IPS-18a (cell line): ENCODE measurements at regions not wholly inside any gene's neighbourhood (a gene's known extent, or its start where the extent isn't known, plus 50 kb on each side); places are given as distances from the start of the nearest gene placed in this dataset.
"Not testable (repeated sequence)": the region's sequence is repeated elsewhere in the genome, so short reads cannot be mapped to it uniquely, and the experiment has no call there.

ENCODE experiments used
- H3K27ac ChIP-seq: one replicate; pipeline ENCODE4 v1.5.1; 2013; ENCODE audit warnings: low read length
- H3K27me3 ChIP-seq: one replicate; pipeline ENCODE4 v1.6.1; 2013; ENCODE audit warnings: mild to moderate bottlenecking, low read length; ENCODE audit not compliant: control insufficient read depth, insufficient read depth
- H3K36me3 ChIP-seq: one replicate; pipeline ENCODE4 v1.6.1; 2013; ENCODE audit warnings: low read depth, low read length; ENCODE audit not compliant: control insufficient read depth
- H3K4me1 ChIP-seq: one replicate; pipeline ENCODE4 v1.6.1; 2013; ENCODE audit warnings: low read depth, low read length; ENCODE audit not compliant: control insufficient read depth
- H3K4me3 ChIP-seq: one replicate; pipeline ENCODE4 v1.5.1; 2013; ENCODE audit warnings: low read length
- H3K9ac ChIP-seq: one replicate; pipeline ENCODE4 v1.6.1; 2013; ENCODE audit warnings: mild to moderate bottlenecking, low read length, moderate library complexity
- H3K9me3 ChIP-seq: one replicate; pipeline ENCODE4 v1.6.1; 2013; ENCODE audit warnings: low read depth, low read length; ENCODE audit not compliant: control insufficient read depth

GRCh38 chr4:52431410-52431809, 227.7 kb downstream of the USP46 start:
- Histone ChIP-seq H3K27ac (no peak overlapping the region), H3K36me3 (no peaks in the 10 kb centered on the region), H3K4me1 (no peaks in the 10 kb centered on the region), H3K9ac (no peak overlapping the region), H3K4me3 (no peak overlapping the region), H3K9me3 (no peaks in the 10 kb centered on the region), H3K27me3 (no peaks in the 10 kb centered on the region)

- H3K4me1 ChIP-seq, result no peaks in the 10 kb centered on the region
- no peaks in the 10 kb centered on the region for H3K27me3 ChIP-seq
- no peaks in the 10 kb centered on the region for H3K36me3 ChIP-seq
- no peak overlapping the region for H3K27ac ChIP-seq
- no peak overlapping the region for H3K4me3 ChIP-seq
- H3K9ac ChIP-seq, result no peak overlapping the region
- no peaks in the 10 kb centered on the region for H3K9me3 ChIP-seq
These were observed 227.2 kb downstream of the USP46 start for GRCh38 chr4:52431869-52432268.

- not testable (repeated sequence) for H3K27ac ChIP-seq, H3K4me3 ChIP-seq, H3K9ac ChIP-seq, H3K36me3 ChIP-seq, H3K9me3 ChIP-seq, H3K4me1 ChIP-seq, H3K27me3 ChIP-seq
These were observed 216.6 kb downstream of the USP46 start for GRCh38 chr4:52442524-52442923.

GRCh38 chr4:52472444-52472843, 186.7 kb downstream of the USP46 start:
- no peaks in the 10 kb centered on the region for H3K36me3 ChIP-seq
- H3K4me3 ChIP-seq, result no peak overlapping the region
- no peak overlapping the region for H3K27ac ChIP-seq
- H3K27me3 ChIP-seq, result no peaks in the 10 kb centered on the region
- no peaks in the 10 kb centered on the region for H3K9me3 ChIP-seq
- H3K9ac ChIP-seq, result no peak overlapping the region
- no peaks in the 10 kb centered on the region for H3K4me1 ChIP-seq

DNA sequence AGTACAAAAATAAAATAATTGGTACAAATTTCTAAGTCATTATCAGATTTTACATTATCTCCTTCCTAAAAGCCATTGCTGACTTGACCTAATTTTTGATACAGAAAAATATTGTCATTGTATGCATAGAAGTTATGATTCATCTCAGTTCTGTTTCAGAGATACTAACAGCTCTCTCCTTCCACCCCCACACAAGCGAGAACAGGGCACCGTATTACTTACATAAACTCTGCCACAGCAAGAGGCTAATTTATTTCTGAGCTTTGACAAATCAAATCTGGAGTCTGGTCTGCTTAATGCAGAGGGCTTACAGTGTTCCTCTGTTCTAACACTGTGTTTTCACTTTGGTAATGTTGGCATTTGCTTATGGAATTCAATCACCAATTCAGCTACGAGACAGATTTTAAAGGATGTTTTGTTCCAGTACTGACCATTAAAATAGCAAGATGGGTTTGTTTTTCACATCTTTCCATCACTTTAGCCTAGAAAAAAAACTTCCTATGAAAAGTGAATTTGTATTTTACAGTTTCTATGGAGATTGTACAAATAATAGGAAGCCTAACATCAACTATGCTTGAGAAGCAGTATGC, 181.8 kb downstream of the USP46 start:
- H3K36me3 ChIP-seq, result no peaks in the 10 kb centered on the region
- no peak overlapping the region for H3K9ac ChIP-seq
- H3K9me3 ChIP-seq, result no peaks in the 10 kb centered on the region
- no peak overlapping the region for H3K27ac ChIP-seq
- H3K4me3 ChIP-seq, result no peak overlapping the region
- no peaks in the 10 kb centered on the region for H3K27me3 ChIP-seq
- H3K4me1 ChIP-seq, result no peaks in the 10 kb centered on the region

- Histone ChIP-seq H3K4me1 (no peaks in the 10 kb centered on the region), H3K27me3 (no peaks in the 10 kb centered on the region), H3K27ac (no peak overlapping the region), H3K9me3 (no peaks in the 10 kb centered on the region), H3K4me3 (no peak overlapping the region), H3K9ac (no peak overlapping the region), H3K36me3 (no peaks in the 10 kb centered on the region)
These were observed 175.8 kb downstream of the USP46 start for GRCh38 chr4:52483186-52483890.

DNA sequence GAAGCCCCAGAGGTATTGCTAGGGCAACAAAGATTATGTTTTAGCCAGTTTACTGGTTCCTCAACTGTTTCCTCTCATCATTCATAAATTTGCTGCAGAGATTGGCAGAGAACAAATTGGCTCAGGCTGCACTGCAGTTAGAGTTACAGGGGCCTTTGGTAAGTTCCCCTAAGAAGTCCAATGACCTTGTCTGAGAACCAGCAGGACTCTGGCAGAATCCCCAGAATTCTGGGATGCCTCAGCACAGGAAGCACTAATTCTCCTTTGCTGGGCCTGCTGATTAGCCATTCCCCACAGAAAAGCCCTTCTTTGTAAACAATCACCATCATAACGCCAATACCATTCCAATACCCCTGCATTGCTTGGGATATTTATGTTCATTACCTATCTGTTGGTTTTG, 151.3 kb downstream of the USP46 start:
- no peak overlapping the region for H3K27ac ChIP-seq
- H3K9ac ChIP-seq, result no peak overlapping the region
- no peaks in the 10 kb centered on the region for H3K27me3 ChIP-seq
- no peak overlapping the region for H3K4me3 ChIP-seq
- no peaks in the 10 kb centered on the region for H3K4me1 ChIP-seq
- H3K9me3 ChIP-seq, result no peaks in the 10 kb centered on the region
- no peaks in the 10 kb centered on the region for H3K36me3 ChIP-seq

GRCh38 chr4:52510939-52511565, 148.0 kb downstream of the USP46 start:
- H3K27me3 ChIP-seq, result no peaks in the 10 kb centered on the region
- H3K27ac ChIP-seq, result no peak overlapping the region
- H3K9ac ChIP-seq, result no peak overlapping the region
- H3K4me1 ChIP-seq, result no peaks in the 10 kb centered on the region
- H3K9me3 ChIP-seq, result no peaks in the 10 kb centered on the region
- H3K4me3 ChIP-seq, result no peak overlapping the region
- no peaks in the 10 kb centered on the region for H3K36me3 ChIP-seq

DNA sequence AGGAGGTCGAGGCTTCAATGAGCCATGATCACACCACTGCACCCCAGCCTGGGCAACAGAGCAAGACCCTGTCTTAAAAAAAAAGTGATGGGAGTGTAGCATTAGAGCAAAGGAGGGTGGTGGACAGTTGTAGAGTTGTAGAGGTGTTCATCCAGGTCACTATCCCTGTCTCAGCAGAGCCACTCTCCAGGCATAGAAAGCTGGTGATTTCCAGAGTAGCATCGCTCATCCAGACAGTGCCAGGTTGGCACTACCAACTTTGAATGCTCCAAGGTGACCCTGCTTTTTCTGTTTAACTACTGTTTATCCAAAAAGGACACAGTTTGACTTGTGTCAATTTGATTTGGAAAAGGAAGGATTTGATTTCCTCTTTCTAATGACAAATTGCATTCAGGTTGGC, 147.3 kb downstream of the USP46 start:
- H3K4me1 ChIP-seq, result no peaks in the 10 kb centered on the region
- H3K9ac ChIP-seq, result no peak overlapping the region
- H3K27me3 ChIP-seq, result no peaks in the 10 kb centered on the region

GRCh38 chr4:52512291-52512690, 146.8 kb downstream of the USP46 start:
- Histone ChIP-seq H3K36me3 (no peaks in the 10 kb centered on the region), H3K4me1 (no peaks in the 10 kb centered on the region), H3K9me3 (no peaks in the 10 kb centered on the region), H3K27me3 (no peaks in the 10 kb centered on the region), H3K9ac (no peak overlapping the region), H3K4me3 (no peak overlapping the region), H3K27ac (no peak overlapping the region)

More for the DNA sequence above, 147.3 kb downstream of the USP46 start:
- Histone ChIP-seq H3K4me3 (no peak overlapping the region), H3K9me3 (no peaks in the 10 kb centered on the region), H3K27ac (no peak overlapping the region), H3K36me3 (no peaks in the 10 kb centered on the region)

- not testable (repeated sequence) for H3K4me3 ChIP-seq, H3K9ac ChIP-seq, H3K27ac ChIP-seq
These were observed 137.0 kb downstream of the USP46 start for GRCh38 chr4:52522093-52522492.

GRCh38 chr4:52529983-52530382, 129.1 kb downstream of the USP46 start:
- no peaks in the 10 kb centered on the region for H3K36me3 ChIP-seq
- no peak overlapping the region for H3K4me3 ChIP-seq
- no peak overlapping the region for H3K9ac ChIP-seq
- no peaks in the 10 kb centered on the region for H3K27me3 ChIP-seq
- H3K4me1 ChIP-seq, result no peaks in the 10 kb centered on the region
- H3K27ac ChIP-seq, result no peak overlapping the region
- no peaks in the 10 kb centered on the region for H3K9me3 ChIP-seq

More at GRCh38 chr4:52522093-52522492, 137.0 kb downstream of the USP46 start:
- not testable (repeated sequence) for H3K36me3 ChIP-seq, H3K27me3 ChIP-seq, H3K4me1 ChIP-seq, H3K9me3 ChIP-seq
